H9 (cell line): ENCODE measurements at regions not wholly inside any gene's neighbourhood (a gene's known extent, or its start where the extent isn't known, plus 50 kb on each side); places are given as distances from the start of the nearest gene placed in this dataset.

Experiments
- DNase-seq: peaks from one replicate; pipeline ENCODE4 v3.0.0-alpha.2; 2017
- H2AFZ ChIP-seq: one replicate; pipeline ENCODE4 v1.6.1; 2013; ENCODE audit warnings: mild to moderate bottlenecking, low read length, control low read depth, moderate library complexity
- H2AK5ac ChIP-seq: 2 replicates; pipeline ENCODE4 v1.6.1; 2013; ENCODE audit warnings: low read length, control low read depth, mixed read lengths; ENCODE audit not compliant: insufficient read length
- H2BK120ac ChIP-seq: one replicate; pipeline ENCODE4 v1.6.1; 2013; ENCODE audit warnings: low read depth, mild to moderate bottlenecking, low read length, control low read depth, inconsistent platforms; ENCODE audit not compliant: poor library complexity, severe bottlenecking
- H2BK12ac ChIP-seq: 2 replicates; pipeline ENCODE4 v1.6.1; 2013; ENCODE audit warnings: low read length, control low read depth, mixed read lengths, low read depth; ENCODE audit not compliant: insufficient read length
- H2BK15ac ChIP-seq: 2 replicates; pipeline ENCODE4 v1.6.1; 2013; ENCODE audit warnings: low read depth, low read length, control low read depth
- H2BK20ac ChIP-seq: one replicate; pipeline ENCODE4 v1.6.1; 2013; ENCODE audit warnings: low read depth, mild to moderate bottlenecking, low read length, control low read depth, inconsistent platforms; ENCODE audit not compliant: poor library complexity, severe bottlenecking
- H2BK5ac ChIP-seq: 2 replicates; pipeline ENCODE4 v1.6.1; 2013; ENCODE audit warnings: low read length, control low read depth, mixed read lengths; ENCODE audit not compliant: insufficient read length
- H3K14ac ChIP-seq: 2 replicates; pipeline ENCODE4 v1.6.1; 2013; ENCODE audit warnings: low read length, control low read depth; ENCODE audit not compliant: insufficient read depth
- H3K18ac ChIP-seq: 2 replicates; pipeline ENCODE4 v1.6.1; 2013; ENCODE audit warnings: low read depth, mild to moderate bottlenecking, mixed read lengths, low read length, control low read depth; ENCODE audit not compliant: insufficient read length
- H3K23ac ChIP-seq: 2 replicates; pipeline ENCODE4 v1.6.1; 2013; ENCODE audit warnings: low read length, control low read depth, mixed read lengths, low read depth; ENCODE audit not compliant: insufficient read length
- H3K23me2 ChIP-seq: 2 replicates; pipeline ENCODE4 v1.6.1; 2013; ENCODE audit warnings: low read depth, mild to moderate bottlenecking, mixed read lengths, low read length, control low read depth; ENCODE audit not compliant: insufficient read length, poor library complexity, severe bottlenecking
- H3K27ac ChIP-seq: 2 replicates; pipeline ENCODE4 v1.5.1; 2013; ENCODE audit warnings: low read length, control low read depth, mixed read lengths, low read depth; ENCODE audit not compliant: insufficient read length
- H3K27me3 ChIP-seq: 2 replicates; pipeline ENCODE4 v1.6.1; 2013; ENCODE audit warnings: low read length, control low read depth, inconsistent platforms; ENCODE audit not compliant: insufficient read depth
- H3K4ac ChIP-seq: 2 replicates; pipeline ENCODE4 v1.6.1; 2013; ENCODE audit warnings: low read depth, mild to moderate bottlenecking, control low read depth, inconsistent platforms, low read length, moderate library complexity
- H3K4me1 ChIP-seq: 2 replicates; pipeline ENCODE4 v1.6.1; 2013; ENCODE audit warnings: low read length, control low read depth, inconsistent platforms; ENCODE audit not compliant: insufficient read depth
- H3K4me2 ChIP-seq: 2 replicates; pipeline ENCODE4 v1.6.1; 2013; ENCODE audit warnings: low read length, control low read depth, mixed read lengths; ENCODE audit not compliant: insufficient read length, insufficient read depth
- H3K56ac ChIP-seq: 2 replicates; pipeline ENCODE4 v1.6.1; 2013; ENCODE audit warnings: low read depth, mild to moderate bottlenecking, mixed read lengths, low read length, control low read depth; ENCODE audit not compliant: insufficient read length
- H3K79me1 ChIP-seq: 2 replicates; pipeline ENCODE4 v1.6.1; 2013; ENCODE audit warnings: low read depth, mild to moderate bottlenecking, moderate library complexity, low read length, control low read depth, inconsistent platforms; ENCODE audit not compliant: insufficient read depth, poor library complexity, severe bottlenecking
- H3K79me2 ChIP-seq: 2 replicates; pipeline ENCODE4 v1.6.1; 2013; ENCODE audit warnings: low read length, control low read depth, inconsistent platforms; ENCODE audit not compliant: insufficient read depth
- H3K9ac ChIP-seq: 2 replicates; pipeline ENCODE4 v1.6.1; 2013; ENCODE audit warnings: low read length, control low read depth, mixed read lengths; ENCODE audit not compliant: insufficient read length; ENCODE audit errors: extremely low read depth
- H3K9me3 ChIP-seq: one replicate; pipeline ENCODE4 v1.6.1; 2013; ENCODE audit warnings: low read depth, low read length, inconsistent platforms; ENCODE audit not compliant: control insufficient read depth
- H3T11ph ChIP-seq: one replicate; pipeline ENCODE4 v1.6.1; 2013; ENCODE audit warnings: mild to moderate bottlenecking, low read length, control low read depth, inconsistent platforms
- H4K20me1 ChIP-seq: one replicate; pipeline ENCODE4 v1.6.1; 2013; ENCODE audit not compliant: control insufficient read depth, insufficient read length, insufficient read depth
- H4K5ac ChIP-seq: 2 replicates; pipeline ENCODE4 v1.6.1; 2013; ENCODE audit warnings: low read depth, mild to moderate bottlenecking, mixed read lengths, low read length, control low read depth; ENCODE audit not compliant: insufficient read length
- H4K8ac ChIP-seq: replicated peaks from 2 replicates; pipeline ENCODE4 v1.6.1; 2013; ENCODE audit warnings: low read length, control low read depth, mixed read lengths, low read depth; ENCODE audit not compliant: insufficient read length
- H4K91ac ChIP-seq: 2 replicates; pipeline ENCODE4 v1.6.1; 2013; ENCODE audit warnings: low read depth, mild to moderate bottlenecking, moderate library complexity, mixed read lengths, low read length, control low read depth; ENCODE audit not compliant: insufficient read length
- H3K27ac Mint-ChIP-seq, 3 experiments: 2 replicates in 2 of 3; 3 replicates in 1 of 3; pipeline ENCODE4 v1.8.0; 2020 to 2021; ENCODE audit warnings: mixed read lengths in 3 of 3, mild to moderate bottlenecking in 1 of 3, moderate library complexity in 1 of 3
- H3K27me3 Mint-ChIP-seq: 2 replicates; pipeline ENCODE4 v1.8.0; 2021; ENCODE audit warnings: low read depth, mild to moderate bottlenecking, moderate library complexity, mixed read lengths
- H3K36me3 Mint-ChIP-seq, 3 experiments: 2 replicates in 2 of 3; 3 replicates in 1 of 3; pipeline ENCODE4 v1.8.0; 2020 to 2021; ENCODE audit warnings: low read depth in 3 of 3, mixed read lengths in 3 of 3; ENCODE audit not compliant: insufficient read depth in 1 of 3
- H3K4me1 Mint-ChIP-seq, 2 experiments: 2 replicates each; pipeline ENCODE4 v1.8.0; 2020; ENCODE audit warnings: mixed read lengths in 2 of 2
- H3K4me3 Mint-ChIP-seq, 2 experiments: 2 replicates in 1 of 2; 3 replicates in 1 of 2; pipeline ENCODE4 v1.8.0; 2020 to 2021; ENCODE audit warnings: mild to moderate bottlenecking in 2 of 2, mixed read lengths in 2 of 2, moderate library complexity in 1 of 2
- H3K9me3 Mint-ChIP-seq, 2 experiments: 2 replicates in 1 of 2; 3 replicates in 1 of 2; pipeline ENCODE4 v1.8.0; 2020; ENCODE audit warnings: mild to moderate bottlenecking in 2 of 2, mixed read lengths in 2 of 2, moderate library complexity in 1 of 2
- CTCF ChIP-seq: fragments of 200-600 bp; sonication (generic); conservative IDR thresholded peaks from 3 replicates; pipeline ENCODE4 v1.8.0; 2021; ENCODE audit warnings: antibody characterized with exemption, mild to moderate bottlenecking
- WGBS: extraction: QIAGEN DNeasy Blood & Tissue Kit; methylation state at CpG from one replicate; pipeline ENCODE4 v1.1.7; 2013; ENCODE audit warnings: missing lambda C conversion rate, low lambda C conversion rate, mixed read lengths; ENCODE audit not compliant: insufficient read length; ENCODE audit errors: extremely low coverage; 5-methylcytosine and 5-hydroxymethylcytosine counted together

- no peak overlapping the region for H3K4me3 Mint-ChIP-seq
- Histone ChIP-seq H3K18ac (no peak overlapping the region), H3T11ph (no peak overlapping the region), H4K8ac (no peak overlapping the region), H4K20me1 (no peaks in the 10 kb centered on the region), H3K9ac (no peak overlapping the region), H2BK15ac (no peak overlapping the region), H3K14ac (no peak overlapping the region; the same call in 1 of the 2 replicates), H2BK20ac (no peak overlapping the region), H3K9me3 (no peaks in the 10 kb centered on the region), H3K56ac (no peak overlapping the region), H2BK5ac (no peak overlapping the region), H4K5ac (no peak overlapping the region), H3K4ac (no peak overlapping the region), H3K4me1 (no peaks in the 10 kb centered on the region; the same call in 1 of the 2 replicates), H2AFZ (no peak overlapping the region), H3K23ac (no peak overlapping the region), H3K79me2 (no peaks in the 10 kb centered on the region), H2BK12ac (no peak overlapping the region), H2AK5ac (no peak overlapping the region), H3K27me3 (no peaks in the 10 kb centered on the region; the same call in 1 of the 2 replicates), H3K4me2 (no peak overlapping the region), H3K79me1 (no peaks in the 10 kb centered on the region), H4K91ac (no peak overlapping the region), H3K27ac (no peak overlapping the region), H3K23me2 (no peaks in the 10 kb centered on the region), H2BK120ac (no peak overlapping the region)
- no peak overlapping the region for H3K27ac Mint-ChIP-seq
- peaks cover 5 to 22% of the 10 kb centered on the region in 2 experiments for H3K4me1 Mint-ChIP-seq
- WGBS, result no CpG with 5 or more reads among the region's 9 CpGs
- H3K9me3 Mint-ChIP-seq, result no peaks in the 10 kb centered on the region; a peak in 1 of 5 replicates
- no peak for DNase-seq
- no peaks in the 10 kb centered on the region for H3K36me3 Mint-ChIP-seq
- peaks cover 19% of the 10 kb centered on the region for H3K27me3 Mint-ChIP-seq
- TF ChIP-seq CTCF, result no peak
Measured at GRCh38 chr6:4350567-4351519, 215.5 kb upstream of the ECI2 start.
